ENCODE measurements at regions not wholly inside any gene's neighbourhood (a gene's known extent, or its start where the extent isn't known, plus 50 kb on each side); places are given as distances from the start of the nearest gene placed in this dataset.

DNA sequence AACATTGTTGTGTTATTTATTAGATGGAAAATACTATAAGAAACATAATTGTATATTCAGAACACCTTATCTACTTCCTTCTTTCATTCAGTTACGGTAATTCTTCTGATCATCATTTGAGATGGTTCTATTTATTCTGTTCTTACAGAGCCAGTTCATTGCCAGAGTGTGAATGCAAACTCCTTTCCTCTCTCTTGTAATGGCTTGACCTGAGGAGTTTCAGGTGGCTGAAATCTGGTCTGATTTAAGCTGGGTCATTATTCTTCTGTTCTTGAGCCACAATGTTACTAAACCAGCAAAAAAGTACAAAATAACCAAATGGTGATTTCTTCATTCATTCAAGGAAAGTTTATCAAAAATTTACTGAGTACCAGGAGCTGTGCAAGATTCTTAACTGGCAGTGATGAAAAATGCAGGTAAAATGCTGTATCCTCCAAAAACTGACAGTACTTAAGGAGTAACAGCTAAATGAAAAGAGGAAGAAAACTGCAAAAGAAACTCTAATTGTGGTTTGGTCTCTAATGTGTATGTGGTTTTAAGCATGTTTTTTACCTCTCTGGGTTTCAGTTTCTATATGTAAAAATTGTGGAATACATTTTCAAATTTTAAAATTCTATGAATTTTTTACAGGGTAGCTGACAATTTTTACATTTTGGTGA, 182.4 kb upstream of the UFM1 start:
- no peak for TF ChIP-seq POLR2A (IDR thresholded peaks at IDR 0.05)
- TF ChIP-seq, protein P1, sequence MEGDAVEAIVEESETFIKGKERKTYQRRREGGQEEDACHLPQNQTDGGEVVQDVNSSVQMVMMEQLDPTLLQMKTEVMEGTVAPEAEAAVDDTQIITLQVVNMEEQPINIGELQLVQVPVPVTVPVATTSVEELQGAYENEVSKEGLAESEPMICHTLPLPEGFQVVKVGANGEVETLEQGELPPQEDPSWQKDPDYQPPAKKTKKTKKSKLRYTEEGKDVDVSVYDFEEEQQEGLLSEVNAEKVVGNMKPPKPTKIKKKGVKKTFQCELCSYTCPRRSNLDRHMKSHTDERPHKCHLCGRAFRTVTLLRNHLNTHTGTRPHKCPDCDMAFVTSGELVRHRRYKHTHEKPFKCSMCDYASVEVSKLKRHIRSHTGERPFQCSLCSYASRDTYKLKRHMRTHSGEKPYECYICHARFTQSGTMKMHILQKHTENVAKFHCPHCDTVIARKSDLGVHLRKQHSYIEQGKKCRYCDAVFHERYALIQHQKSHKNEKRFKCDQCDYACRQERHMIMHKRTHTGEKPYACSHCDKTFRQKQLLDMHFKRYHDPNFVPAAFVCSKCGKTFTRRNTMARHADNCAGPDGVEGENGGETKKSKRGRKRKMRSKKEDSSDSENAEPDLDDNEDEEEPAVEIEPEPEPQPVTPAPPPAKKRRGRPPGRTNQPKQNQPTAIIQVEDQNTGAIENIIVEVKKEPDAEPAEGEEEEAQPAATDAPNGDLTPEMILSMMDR (IDR thresholded peaks at IDR 0.05): no peak
